Thyroid gland (tissue), 4 donors: ENCODE measurements at regions not wholly inside any gene's neighbourhood (a gene's known extent, or its start where the extent isn't known, plus 50 kb on each side); places are given as distances from the start of the nearest gene placed in this dataset.

Experiments used
- POLR2A ChIP-seq, 2 donors: fragments of 450-650 bp; IDR thresholded peaks; one replicate each; pipeline ENCODE4 v1.6.1; 2017; ENCODE audit warnings: antibody characterized with exemption in 2 of 2, mild to moderate bottlenecking in 2 of 2, moderate library complexity in 1 of 2
- TF ChIP-seq, protein P1 (sequence below), 6 experiments: fragments of 200-600 bp in 3 of 6; fragments of 450-650 bp in 3 of 6; sonication (generic) in 3 of 6; IDR thresholded peaks; one replicate each; pipeline ENCODE4 v1.5.1; 2016 to 2019; ENCODE audit warnings: antibody characterized with exemption in 6 of 6, mild to moderate bottlenecking in 2 of 6, inconsistent platforms in 1 of 6, moderate library complexity in 1 of 6

DNA sequence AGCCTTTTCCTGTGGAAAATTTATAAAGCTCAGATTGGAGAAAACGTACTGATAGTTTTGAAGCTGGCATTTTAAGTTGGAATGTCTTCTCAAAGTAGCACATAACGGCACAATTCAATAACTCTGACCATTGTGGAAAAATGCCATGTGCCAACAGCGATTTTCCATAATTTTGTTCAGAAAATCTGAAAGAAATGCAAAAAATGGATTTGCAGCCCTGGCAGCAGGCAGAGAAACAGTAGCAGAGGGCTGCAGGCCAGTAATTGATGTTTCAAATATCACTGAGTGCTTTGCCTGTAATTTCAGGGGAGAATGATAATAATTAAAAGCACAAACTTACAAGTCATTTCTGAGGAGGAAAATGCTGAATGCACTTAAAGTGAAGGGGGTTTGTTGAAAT lies 507.4 kb downstream of the MAFB start:
- TF ChIP-seq, protein P1, sequence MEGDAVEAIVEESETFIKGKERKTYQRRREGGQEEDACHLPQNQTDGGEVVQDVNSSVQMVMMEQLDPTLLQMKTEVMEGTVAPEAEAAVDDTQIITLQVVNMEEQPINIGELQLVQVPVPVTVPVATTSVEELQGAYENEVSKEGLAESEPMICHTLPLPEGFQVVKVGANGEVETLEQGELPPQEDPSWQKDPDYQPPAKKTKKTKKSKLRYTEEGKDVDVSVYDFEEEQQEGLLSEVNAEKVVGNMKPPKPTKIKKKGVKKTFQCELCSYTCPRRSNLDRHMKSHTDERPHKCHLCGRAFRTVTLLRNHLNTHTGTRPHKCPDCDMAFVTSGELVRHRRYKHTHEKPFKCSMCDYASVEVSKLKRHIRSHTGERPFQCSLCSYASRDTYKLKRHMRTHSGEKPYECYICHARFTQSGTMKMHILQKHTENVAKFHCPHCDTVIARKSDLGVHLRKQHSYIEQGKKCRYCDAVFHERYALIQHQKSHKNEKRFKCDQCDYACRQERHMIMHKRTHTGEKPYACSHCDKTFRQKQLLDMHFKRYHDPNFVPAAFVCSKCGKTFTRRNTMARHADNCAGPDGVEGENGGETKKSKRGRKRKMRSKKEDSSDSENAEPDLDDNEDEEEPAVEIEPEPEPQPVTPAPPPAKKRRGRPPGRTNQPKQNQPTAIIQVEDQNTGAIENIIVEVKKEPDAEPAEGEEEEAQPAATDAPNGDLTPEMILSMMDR (IDR thresholded peaks at IDR 0.05) = no peak
- TF ChIP-seq POLR2A (IDR thresholded peaks at IDR 0.05) = no peak
